Muscle of leg (tissue), 3 donors: ENCODE measurements at regions not wholly inside any gene's neighbourhood (a gene's known extent, or its start where the extent isn't known, plus 50 kb on each side); places are given as distances from the start of the nearest gene placed in this dataset.

Experiments
- DNase-seq: peaks from one replicate; pipeline ENCODE4 v3.0.0; 2013
- H3K27ac ChIP-seq: one replicate; pipeline ENCODE4 v1.5.1; 2013; ENCODE audit warnings: mild to moderate bottlenecking, low read length, control low read depth
- H3K27me3 ChIP-seq: one replicate; pipeline ENCODE4 v1.6.1; 2013; ENCODE audit warnings: low read length; ENCODE audit not compliant: control insufficient read depth, insufficient read depth
- H3K36me3 ChIP-seq: one replicate; pipeline ENCODE4 v1.6.1; 2013; ENCODE audit warnings: low read length; ENCODE audit not compliant: control insufficient read depth, insufficient read depth
- H3K4me1 ChIP-seq: one replicate; pipeline ENCODE4 v1.6.1; 2013; ENCODE audit warnings: low read length; ENCODE audit not compliant: control insufficient read depth, insufficient read depth
- H3K4me3 ChIP-seq: one replicate; pipeline ENCODE4 v1.5.1; 2013; ENCODE audit warnings: low read length, control low read depth
- H3K9me3 ChIP-seq: replicated peaks from 2 replicates; pipeline ENCODE4 v1.6.1; 2013; ENCODE audit warnings: low read depth, low read length; ENCODE audit not compliant: control insufficient read depth
- WGBS: methylation state at CpG from one replicate; pipeline ENCODE4 v1.1.5; 2013; ENCODE audit warnings: missing lambda C conversion rate; ENCODE audit not compliant: insufficient coverage; 5-methylcytosine and 5-hydroxymethylcytosine counted together

GRCh38 chr2:128559533-128560515 lies 241.2 kb upstream of the HS6ST1 start:
- DNase-seq, result no peak
- H3K36me3 ChIP-seq, result no peaks in the 10 kb centered on the region
- no peaks in the 10 kb centered on the region for H3K9me3 ChIP-seq
- WGBS, result 93% methylated on average over 16 of the region's 18 CpGs
- H3K4me3 ChIP-seq, result no peak overlapping the region
- no peaks in the 10 kb centered on the region for H3K27me3 ChIP-seq
- no peak overlapping the region for H3K27ac ChIP-seq
- H3K4me1 ChIP-seq, result peaks cover 11% of the 10 kb centered on the region

GRCh38 chr2:128560718-128561117 lies 242.1 kb upstream of the HS6ST1 start:
- no peaks in the 10 kb centered on the region for H3K27me3 ChIP-seq
- no peak for DNase-seq
- H3K27ac ChIP-seq, result no peak overlapping the region
- H3K4me3 ChIP-seq, result no peak overlapping the region
- WGBS, result 100% methylated on average over 1 of the region's 4 CpGs
- H3K4me1 ChIP-seq, result peaks cover 11% of the 10 kb centered on the region
- no peaks in the 10 kb centered on the region for H3K9me3 ChIP-seq
- no peaks in the 10 kb centered on the region for H3K36me3 ChIP-seq

DNA sequence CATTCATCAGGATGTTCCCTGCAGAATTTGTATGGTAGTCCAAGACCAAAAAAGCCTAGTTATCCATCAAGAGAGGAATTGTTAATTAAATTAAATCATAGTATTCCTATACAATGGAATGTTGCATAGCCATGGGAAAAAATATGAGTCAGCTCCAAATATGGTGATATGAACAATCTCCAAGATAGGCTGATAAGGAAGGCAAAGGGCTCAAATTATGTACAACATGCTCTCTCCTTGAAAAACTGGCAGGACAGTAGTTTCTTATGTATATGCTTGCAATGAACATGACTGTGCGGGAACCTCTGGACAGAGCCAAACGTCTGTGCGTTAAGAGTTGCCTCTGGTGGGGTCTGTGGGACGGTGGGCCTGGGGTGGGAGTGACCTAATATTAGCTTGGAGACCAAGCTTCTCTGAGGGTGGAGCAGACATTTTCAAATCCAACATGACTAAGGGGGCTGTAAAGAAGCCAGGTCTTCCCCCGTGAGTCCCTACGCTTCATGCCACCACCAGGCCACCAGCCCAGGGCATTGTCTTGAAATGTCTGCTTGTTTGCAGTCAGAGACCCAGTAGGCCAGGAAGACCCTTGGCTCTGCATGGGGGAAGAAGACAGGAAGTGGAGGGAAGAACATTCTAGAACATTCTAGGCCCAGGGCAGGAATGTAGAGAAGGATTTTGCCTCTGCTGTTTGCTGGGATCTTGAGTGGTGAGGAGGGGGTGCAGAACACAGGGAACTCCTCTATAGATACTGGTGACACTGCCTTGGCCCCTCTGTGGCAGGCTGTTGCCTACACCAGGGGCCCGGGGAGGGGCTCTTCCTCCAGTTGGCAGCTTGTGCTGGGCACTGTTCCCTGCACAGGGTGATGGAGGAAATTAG lies 244.0 kb upstream of the HS6ST1 start:
- peak; percentile 33 for DNase-seq
- no peaks in the 10 kb centered on the region for H3K9me3 ChIP-seq
- peak overlapping the region; percentile 49 for H3K27ac ChIP-seq
- no peaks in the 10 kb centered on the region for H3K36me3 ChIP-seq
- H3K4me3 ChIP-seq, result no peak overlapping the region
- 28% methylated on average over 4 of the region's 7 CpGs for WGBS
- peaks cover 11% of the 10 kb centered on the region for H3K4me1 ChIP-seq
- no peaks in the 10 kb centered on the region for H3K27me3 ChIP-seq

- H3K27me3 ChIP-seq, result peaks cover 4% of the 10 kb centered on the region
- DNase-seq, result peak; percentile 96
- H3K4me1 ChIP-seq, result peaks cover 11% of the 10 kb centered on the region
- H3K4me3 ChIP-seq, result no peak overlapping the region
- H3K27ac ChIP-seq, result peak overlapping the region; percentile 60
- no peaks in the 10 kb centered on the region for H3K9me3 ChIP-seq
- no peaks in the 10 kb centered on the region for H3K36me3 ChIP-seq
- 29% methylated on average over 2 of the region's 4 CpGs for WGBS
These were observed 244.7 kb upstream of the HS6ST1 start for GRCh38 chr2:128563348-128563687.

- WGBS, result 90% methylated on average over 3 of the region's 4 CpGs
- Histone ChIP-seq H3K36me3 (no peaks in the 10 kb centered on the region), H3K27ac (no peak overlapping the region), H3K27me3 (peaks cover 4% of the 10 kb centered on the region), H3K4me3 (no peak overlapping the region), H3K9me3 (no peaks in the 10 kb centered on the region), H3K4me1 (peaks cover 11% of the 10 kb centered on the region)
- no peak for DNase-seq
These were observed 245.5 kb upstream of the HS6ST1 start for GRCh38 chr2:128564131-128564530.

GRCh38 chr2:128564551-128564950 lies 245.9 kb upstream of the HS6ST1 start:
- peaks cover 4% of the 10 kb centered on the region for H3K27me3 ChIP-seq
- DNase-seq, result no peak
- WGBS, result 96% methylated on average over 3 of the region's 6 CpGs
- no peak overlapping the region for H3K4me3 ChIP-seq
- no peak overlapping the region for H3K27ac ChIP-seq
- H3K36me3 ChIP-seq, result no peaks in the 10 kb centered on the region
- H3K9me3 ChIP-seq, result no peaks in the 10 kb centered on the region
- H3K4me1 ChIP-seq, result peaks cover 11% of the 10 kb centered on the region

- H3K36me3 ChIP-seq, result no peaks in the 10 kb centered on the region
- no peak for DNase-seq
- H3K27me3 ChIP-seq, result peaks cover 4% of the 10 kb centered on the region
- H3K27ac ChIP-seq, result no peak overlapping the region
- no peaks in the 10 kb centered on the region for H3K9me3 ChIP-seq
- no CpG with 5 or more reads among the region's 4 CpGs for WGBS
- H3K4me3 ChIP-seq, result no peak overlapping the region
- peaks cover 11% of the 10 kb centered on the region for H3K4me1 ChIP-seq
These were observed 246.8 kb upstream of the HS6ST1 start for GRCh38 chr2:128565441-128565840.

GRCh38 chr2:128566671-128567070 lies 248.0 kb upstream of the HS6ST1 start:
- Histone ChIP-seq H3K27ac (no peak overlapping the region), H3K4me3 (no peak overlapping the region), H3K27me3 (peaks cover 4% of the 10 kb centered on the region), H3K4me1 (peaks cover 11% of the 10 kb centered on the region), H3K9me3 (no peaks in the 10 kb centered on the region), H3K36me3 (no peaks in the 10 kb centered on the region)
- no peak for DNase-seq
- no CpG with 5 or more reads among the region's 1 CpG for WGBS

DNA sequence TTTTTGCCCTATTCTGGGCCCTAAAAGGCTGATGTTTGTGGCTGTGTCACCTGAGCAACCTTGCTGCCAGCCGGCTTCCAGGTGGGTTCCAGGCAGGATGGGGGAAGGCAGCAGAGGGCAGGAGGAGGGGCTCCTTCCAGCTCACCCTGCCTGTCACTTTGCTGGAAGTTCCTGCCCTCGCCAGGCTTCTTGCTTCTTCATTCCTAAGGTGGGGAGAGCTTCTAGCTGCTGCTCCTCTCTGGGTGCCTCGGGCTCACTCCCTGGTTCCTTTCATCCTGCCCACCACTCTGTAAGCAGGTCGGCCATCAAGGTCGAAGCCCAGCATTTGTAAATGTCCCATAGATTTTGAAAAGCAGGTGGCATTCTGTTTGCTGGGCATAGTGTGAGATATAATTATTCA lies 249.4 kb upstream of the HS6ST1 start:
- Histone ChIP-seq H3K4me1 (peaks cover 5% of the 10 kb centered on the region), H3K36me3 (no peaks in the 10 kb centered on the region), H3K9me3 (no peaks in the 10 kb centered on the region), H3K4me3 (no peak overlapping the region), H3K27ac (no peak overlapping the region), H3K27me3 (peaks cover 4% of the 10 kb centered on the region)
- 60% methylated on average over 1 of the region's 5 CpGs for WGBS
- no peak for DNase-seq

DNA sequence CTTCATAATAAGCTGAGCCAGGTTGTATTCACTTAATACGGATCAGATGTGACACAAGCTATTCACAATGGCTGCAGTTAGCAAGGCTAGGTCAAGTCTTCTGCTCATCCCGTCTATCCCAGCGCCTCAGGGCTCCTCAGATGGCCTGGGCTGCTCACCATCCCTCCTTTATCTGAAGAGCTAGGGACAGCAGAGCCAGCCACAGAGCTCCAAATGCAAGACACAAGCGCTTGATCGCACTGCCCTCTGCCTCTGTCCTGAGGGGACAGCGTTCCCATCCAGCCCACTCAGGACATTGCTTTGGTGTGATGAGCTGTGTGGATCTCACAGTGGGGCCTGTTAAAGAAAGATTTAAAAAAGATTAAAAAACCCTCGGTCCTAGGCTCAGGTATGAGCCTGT lies 254.4 kb upstream of the HS6ST1 start:
- H3K27me3 ChIP-seq, result peaks cover 1% of the 10 kb centered on the region
- no peak for DNase-seq
- WGBS, result 73% methylated on average over 5 of the region's 7 CpGs
- H3K4me3 ChIP-seq, result no peak overlapping the region
- H3K36me3 ChIP-seq, result no peaks in the 10 kb centered on the region
- no peaks in the 10 kb centered on the region for H3K4me1 ChIP-seq
- no peak overlapping the region for H3K27ac ChIP-seq
- H3K9me3 ChIP-seq, result no peaks in the 10 kb centered on the region
